ENCODE measurements at regions not wholly inside any gene's neighbourhood (a gene's known extent, or its start where the extent isn't known, plus 50 kb on each side); places are given as distances from the start of the nearest gene placed in this dataset.
"Not testable (repeated sequence)": the region's sequence is repeated elsewhere in the genome, so short reads cannot be mapped to it uniquely, and the experiment has no call there.

DNA sequence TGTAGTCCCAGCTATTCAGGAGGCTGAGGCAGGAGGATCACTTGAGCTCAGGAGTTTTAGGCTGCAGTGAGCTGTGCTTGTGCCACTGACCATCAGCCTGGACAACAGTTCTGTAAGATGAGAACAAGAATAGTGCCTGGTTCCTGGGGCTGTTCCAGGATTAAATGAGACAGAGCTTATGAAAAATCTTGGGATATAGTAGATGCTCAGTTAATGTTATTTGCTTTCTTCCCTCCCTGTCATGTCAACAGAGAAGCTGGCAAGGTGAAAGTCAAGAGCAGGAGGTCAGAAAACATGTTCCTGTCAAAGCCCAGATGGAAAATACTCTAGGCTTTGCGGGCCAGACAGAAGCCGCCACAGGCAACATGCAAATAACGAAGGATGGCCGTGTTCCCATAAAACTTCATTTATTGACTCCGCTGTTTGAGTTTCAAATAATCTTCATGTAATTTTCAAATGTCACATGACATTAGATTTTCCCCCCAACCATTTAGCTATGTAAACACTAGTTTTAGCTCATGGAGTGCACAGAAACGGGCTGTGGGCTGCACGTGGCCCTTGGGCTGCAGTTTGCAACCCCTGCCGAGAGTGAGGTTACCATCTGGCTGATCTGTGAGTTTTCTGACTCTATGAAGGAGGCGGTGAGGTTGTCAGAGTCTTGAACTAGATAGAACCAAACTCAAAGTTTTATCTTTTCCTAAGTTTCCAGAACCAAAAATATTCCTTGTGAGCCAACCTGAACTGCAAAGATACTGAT lies 63.4 kb upstream of the PMEPA1 start:
- Histone ChIP-seq H3K36me3 (no peaks in the 10 kb centered on the region), H3K4me1 (no peaks in the 10 kb centered on the region), H3K27ac (no peak overlapping the region), H3K9me3 (no peaks in the 10 kb centered on the region), H3K4me3 (no peak overlapping the region), H3K27me3 (ENCODE audit: low read depth) (no peaks in the 10 kb centered on the region)
- intact Hi-C loops (cut with DNase I), result no loop called here
- TF ChIP-seq CTCF (IDR thresholded peaks at IDR 0.05), result no peak
- ATAC-seq (no peak), DNase-seq (no peak)

- intact Hi-C loops (cut with DNase I), result no loop called here
- DNase-seq, result no peak
- TF ChIP-seq CTCF (IDR thresholded peaks at IDR 0.05), result no peak
- no peaks in the 10 kb centered on the region for H3K9me3 ChIP-seq
- H3K27me3 ChIP-seq (ENCODE audit: low read depth), result no peaks in the 10 kb centered on the region
- no peak overlapping the region for H3K4me3 ChIP-seq
- no peak overlapping the region for H3K27ac ChIP-seq
- no peaks in the 10 kb centered on the region for H3K4me1 ChIP-seq
- no peaks in the 10 kb centered on the region for H3K36me3 ChIP-seq
- peak; percentile 25 to 57 for ATAC-seq
These were observed 62.6 kb upstream of the PMEPA1 start for GRCh38 chr20:57772349-57772964.

GRCh38 chr20:57770852-57771720 lies 61.3 kb upstream of the PMEPA1 start:
- no peaks in the 10 kb centered on the region for H3K27me3 ChIP-seq (ENCODE audit: low read depth)
- intact Hi-C loops (cut with DNase I), result no loop called here
- ATAC-seq, result peak; percentile 69 to 73
- no peaks in the 10 kb centered on the region for H3K36me3 ChIP-seq
- no peak overlapping the region for H3K4me3 ChIP-seq
- H3K4me1 ChIP-seq, result no peaks in the 10 kb centered on the region
- TF ChIP-seq CTCF (IDR thresholded peaks at IDR 0.05), result no peak
- H3K9me3 ChIP-seq, result no peaks in the 10 kb centered on the region
- no peak for DNase-seq
- no peak overlapping the region for H3K27ac ChIP-seq

- DNase-seq, ATAC-seq: not testable (repeated sequence)
These were observed 60.6 kb upstream of the PMEPA1 start for GRCh38 chr20:57770401-57770800.

GRCh38 chr20:57769756-57770155 lies 59.9 kb upstream of the PMEPA1 start:
- Histone ChIP-seq H3K36me3 (no peaks in the 10 kb centered on the region), H3K27me3 (ENCODE audit: low read depth) (no peaks in the 10 kb centered on the region), H3K4me1 (no peaks in the 10 kb centered on the region), H3K4me3 (no peak overlapping the region), H3K9me3 (no peaks in the 10 kb centered on the region), H3K27ac (no peak overlapping the region)
- DNase-seq, result no peak
- no peak for TF ChIP-seq CTCF (IDR thresholded peaks at IDR 0.05)
- no peak for ATAC-seq
- intact Hi-C loops (cut with DNase I), result no loop called here

More at GRCh38 chr20:57770401-57770800, 60.6 kb upstream of the PMEPA1 start:
- H3K27me3 ChIP-seq (ENCODE audit: low read depth); H3K4me1 ChIP-seq; intact Hi-C loops (cut with DNase I); H3K4me3 ChIP-seq; H3K9me3 ChIP-seq; H3K36me3 ChIP-seq; H3K27ac ChIP-seq: not testable (repeated sequence)
